Adrenal gland (tissue), 5 donors: ENCODE measurements at regions not wholly inside any gene's neighbourhood (a gene's known extent, or its start where the extent isn't known, plus 50 kb on each side); places are given as distances from the start of the nearest gene placed in this dataset.

Experiments
- CTCF ChIP-seq, 6 experiments: fragments of 450-650 bp in 4 of 6; fragments of 200-600 bp in 2 of 6; sonication (generic) in 1 of 6; IDR thresholded peaks; 1 replicate in 5 of 6; 2 replicates in 1 of 6; pipeline versions ENCODE4 v1.5.1 to v1.8.0; 2016 to 2021; ENCODE audit warnings: antibody characterized with exemption in 6 of 6, mild to moderate bottlenecking in 2 of 6, moderate library complexity in 1 of 6
- POLR2A ChIP-seq, 2 donors: fragments of 450-650 bp; IDR thresholded peaks; one replicate each; pipeline ENCODE4 v1.6.1; 2017; ENCODE audit warnings: antibody characterized with exemption in 2 of 2, mild to moderate bottlenecking in 2 of 2, moderate library complexity in 1 of 2
- donor health status: DM: no; HTN: no; CAD: no.

GRCh38 chr12:30417697-30418231 lies 277.9 kb downstream of the IPO8 start:
- TF ChIP-seq POLR2A (IDR thresholded peaks at IDR 0.05) (no peak), CTCF (IDR thresholded peaks at IDR 0.05) (no peak)
